CMK (cell line): ENCODE measurements at regions not wholly inside any gene's neighbourhood (a gene's known extent, or its start where the extent isn't known, plus 50 kb on each side); places are given as distances from the start of the nearest gene placed in this dataset.
"Not testable (repeated sequence)": the region's sequence is repeated elsewhere in the genome, so short reads cannot be mapped to it uniquely, and the experiment has no call there.

Source experiments
- DNase-seq: peaks from one replicate; pipeline ENCODE4 v3.0.0-alpha.2; 2010; ENCODE audit warnings: low read depth

- DNase-seq, result no peak
Observed at GRCh38 chr9:96064826-96065481, 189.5 kb downstream of the ERCC6L2 start.

GRCh38 chr9:96062854-96063253 lies 187.4 kb downstream of the ERCC6L2 start:
- DNase-seq, result no peak

DNA sequence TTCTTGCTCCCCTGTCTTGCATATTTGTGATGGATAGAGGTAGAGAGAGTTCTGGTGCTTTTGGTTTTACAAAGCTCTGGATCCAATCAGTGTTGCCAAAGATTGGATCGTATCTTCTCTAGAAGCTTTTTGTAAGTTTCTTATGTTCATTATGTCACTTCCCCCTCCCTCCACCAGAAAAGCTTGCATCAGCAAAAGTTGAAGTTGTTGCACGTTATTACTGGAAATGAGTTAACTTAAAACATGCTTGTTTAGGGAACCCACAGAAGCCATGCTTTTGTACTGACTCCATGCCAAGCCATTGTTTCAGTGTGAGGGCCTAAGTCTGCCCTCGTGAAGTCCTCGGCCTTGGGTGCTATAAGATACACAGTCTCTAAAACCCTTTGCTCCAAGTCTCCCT lies 186.5 kb downstream of the ERCC6L2 start:
- no peak for DNase-seq

GRCh38 chr9:96061293-96061987 lies 185.9 kb downstream of the ERCC6L2 start:
- no peak for DNase-seq

- DNase-seq, result no peak
Observed at GRCh38 chr9:96058218-96058617, 182.7 kb downstream of the ERCC6L2 start.

DNA sequence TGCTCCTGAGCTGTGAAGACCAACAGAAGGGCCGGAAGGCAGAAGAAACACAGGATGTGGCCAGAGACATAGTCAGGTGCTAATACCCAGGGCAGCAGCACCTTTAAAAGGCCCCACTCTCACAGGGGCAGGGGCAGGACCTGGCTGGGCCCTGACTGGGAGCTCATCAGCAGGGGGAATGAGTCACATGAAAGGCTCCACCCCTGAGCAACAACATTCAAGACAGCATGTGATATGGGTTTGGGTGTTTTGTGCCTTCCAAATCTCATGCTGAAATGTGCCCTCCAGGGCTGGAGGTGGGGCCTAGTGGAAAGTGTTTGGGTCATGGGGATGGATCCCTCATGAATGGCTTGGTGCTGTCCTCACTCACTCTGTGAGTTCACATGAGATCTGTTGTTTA lies 181.7 kb downstream of the ERCC6L2 start:
- no peak for DNase-seq

DNA sequence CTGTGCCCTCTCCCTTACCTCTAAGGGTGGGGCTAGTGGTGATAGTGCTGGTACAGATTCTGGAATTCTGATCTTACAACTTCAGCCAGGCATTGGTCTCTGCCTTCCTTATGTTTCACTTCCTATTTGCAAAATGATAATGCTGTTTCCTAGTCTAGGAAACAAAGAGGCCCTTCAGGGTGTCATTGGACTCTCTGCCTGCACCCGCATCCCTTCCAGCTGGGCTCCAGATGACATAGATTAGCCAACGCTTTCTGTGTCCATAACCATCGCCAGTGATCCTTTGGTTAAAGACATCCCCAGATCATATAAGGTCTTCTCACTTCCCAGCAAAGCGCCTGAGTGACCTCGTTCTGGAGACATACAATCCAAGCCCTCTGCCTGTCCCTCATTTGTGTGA lies 180.7 kb downstream of the ERCC6L2 start:
- DNase-seq, result no peak

- not testable (repeated sequence) for DNase-seq
Observed at GRCh38 chr9:96054248-96054647, 178.8 kb downstream of the ERCC6L2 start.

DNA sequence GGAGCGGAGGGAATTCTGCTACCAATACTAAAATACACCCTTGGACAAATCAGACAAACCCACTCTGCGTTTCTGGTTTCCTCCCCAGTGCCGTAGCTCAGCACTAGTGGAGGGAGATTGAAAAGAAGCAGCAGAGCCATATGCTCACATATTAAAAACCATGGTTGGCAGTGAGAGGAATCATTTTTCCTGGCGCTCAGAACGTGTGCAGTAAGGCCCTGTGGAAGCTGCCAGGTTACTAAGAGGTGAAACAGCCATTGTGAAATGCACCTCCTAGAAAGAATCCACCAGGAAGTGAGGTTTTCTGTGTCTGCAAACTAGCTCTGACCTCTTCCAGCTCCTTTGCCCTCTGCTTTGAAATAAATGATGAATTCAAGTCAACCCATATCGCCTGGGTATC lies 177.2 kb downstream of the ERCC6L2 start:
- DNase-seq, result no peak

- DNase-seq, result no peak
Observed at GRCh38 chr9:96051423-96051822, 175.9 kb downstream of the ERCC6L2 start.

GRCh38 chr9:96050861-96051155 lies 175.3 kb downstream of the ERCC6L2 start:
- no peak for DNase-seq

DNA sequence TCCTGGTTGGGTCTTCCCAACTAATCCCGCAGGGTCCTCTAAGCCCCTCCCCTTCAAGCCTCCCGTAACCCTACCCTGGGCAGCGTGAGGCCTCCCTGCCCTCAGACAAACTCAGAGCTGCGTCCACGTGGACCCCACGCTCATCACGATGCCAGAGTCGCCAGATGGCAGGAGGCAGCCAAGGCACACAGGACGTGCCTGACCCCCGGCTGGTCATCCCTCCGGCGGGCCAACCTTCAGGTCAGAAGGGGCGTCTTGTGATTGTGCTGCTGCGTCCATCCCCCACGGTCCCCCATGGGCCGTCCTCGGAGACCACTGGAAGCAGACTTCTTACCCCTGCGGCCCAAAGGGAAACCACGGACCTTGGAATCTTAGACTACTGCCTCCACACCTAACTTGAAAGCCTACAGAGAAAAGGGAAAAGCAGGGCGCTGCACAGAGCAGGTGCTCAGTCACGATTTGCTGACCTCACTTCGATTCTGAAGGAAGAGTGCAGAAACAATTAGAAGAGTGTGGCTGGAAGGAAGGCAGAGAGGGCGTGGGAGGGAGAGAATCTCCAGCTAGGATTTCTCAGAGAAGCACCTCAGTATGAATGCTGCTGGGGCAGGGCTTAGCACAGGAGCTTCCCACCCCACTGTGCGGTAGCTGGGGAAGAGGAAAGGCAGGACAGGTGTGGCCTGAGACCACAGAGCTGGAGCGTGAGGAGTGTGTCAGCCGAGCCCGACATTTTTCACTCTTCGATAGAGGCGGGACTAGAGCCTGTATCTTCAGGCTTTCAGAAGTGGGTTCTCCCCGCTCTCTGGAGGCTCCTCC lies 174.8 kb downstream of the ERCC6L2 start:
- DNase-seq, result no peak

GRCh38 chr9:96048956-96049831 lies 173.7 kb downstream of the ERCC6L2 start:
- no peak for DNase-seq

GRCh38 chr9:96048104-96048955 lies 172.8 kb downstream of the ERCC6L2 start:
- DNase-seq, result no peak

DNA sequence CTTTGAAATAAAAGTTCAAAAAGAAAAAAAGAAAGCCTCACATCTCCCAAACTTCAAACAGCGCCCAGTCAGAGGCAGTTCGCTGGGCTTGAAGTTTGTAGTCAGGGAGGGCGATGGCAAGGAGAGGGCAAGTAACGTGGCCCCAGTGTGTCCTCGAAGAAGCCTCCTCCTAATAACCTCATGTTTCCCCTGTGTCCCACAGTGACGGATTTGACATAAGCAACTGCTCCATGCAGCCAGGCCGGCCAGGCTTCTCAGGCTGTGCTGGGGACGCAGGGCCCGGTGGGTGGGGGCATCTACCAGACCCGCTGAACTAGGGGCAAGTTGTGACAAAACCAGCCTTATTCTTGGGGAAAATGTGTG lies 172.2 kb downstream of the ERCC6L2 start:
- DNase-seq, result no peak

GRCh38 chr9:96047116-96047639 lies 171.7 kb downstream of the ERCC6L2 start:
- no peak for DNase-seq

GRCh38 chr9:96045811-96046210 lies 170.3 kb downstream of the ERCC6L2 start:
- DNase-seq, result no peak

GRCh38 chr9:96044401-96044800 lies 168.9 kb downstream of the ERCC6L2 start:
- DNase-seq, result no peak

GRCh38 chr9:96040591-96041461 lies 165.3 kb downstream of the ERCC6L2 start:
- DNase-seq, result no peak

DNA sequence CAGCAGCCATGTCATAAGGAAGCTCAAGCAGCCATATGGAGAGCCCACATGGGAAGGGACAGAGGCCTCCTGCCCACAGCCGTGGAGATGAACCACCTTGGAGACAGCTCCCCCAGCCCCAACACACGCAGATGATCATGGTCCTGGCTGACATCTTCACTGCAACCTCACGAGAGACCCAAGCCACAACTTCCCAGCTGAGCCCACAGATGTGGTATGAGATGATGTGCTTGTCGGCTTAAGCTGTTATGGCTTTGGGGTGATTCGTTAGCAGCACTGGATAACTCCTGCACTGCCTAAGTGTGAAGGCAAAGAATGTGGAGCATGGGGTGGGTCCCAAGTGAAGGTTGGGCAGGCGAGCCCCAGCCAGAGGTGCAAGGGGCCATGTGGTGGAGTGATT lies 163.4 kb downstream of the ERCC6L2 start:
- no peak for DNase-seq
